Myocyte (in vitro differentiated cells): ENCODE measurements at regions not wholly inside any gene's neighbourhood (a gene's known extent, or its start where the extent isn't known, plus 50 kb on each side); places are given as distances from the start of the nearest gene placed in this dataset.

Experiments
- DNase-seq: peaks from one replicate; pipeline ENCODE4 v3.0.0-alpha.2; 2012; ENCODE audit warnings: low read depth

DNA sequence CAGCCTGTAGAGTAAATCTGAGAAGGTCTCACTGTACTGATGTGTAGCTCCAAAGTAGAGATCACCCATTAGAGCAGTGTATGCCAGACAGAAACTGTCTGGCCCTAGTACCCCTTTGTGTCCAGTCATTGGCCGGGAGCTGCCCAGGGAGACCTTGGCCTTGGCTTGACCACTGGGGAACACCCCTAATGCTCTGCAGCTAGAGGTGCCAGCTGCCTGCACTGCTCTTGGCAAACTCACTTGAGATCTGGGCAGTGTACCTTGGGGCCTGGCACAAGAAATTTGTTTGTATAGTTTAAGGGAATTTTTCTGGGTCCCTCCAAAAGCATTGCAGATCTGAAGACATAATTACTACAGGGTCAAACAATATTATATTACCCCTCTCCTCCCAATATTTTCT is 78.7 kb upstream of the MPHOSPH6 start:
- no peak for DNase-seq

DNA sequence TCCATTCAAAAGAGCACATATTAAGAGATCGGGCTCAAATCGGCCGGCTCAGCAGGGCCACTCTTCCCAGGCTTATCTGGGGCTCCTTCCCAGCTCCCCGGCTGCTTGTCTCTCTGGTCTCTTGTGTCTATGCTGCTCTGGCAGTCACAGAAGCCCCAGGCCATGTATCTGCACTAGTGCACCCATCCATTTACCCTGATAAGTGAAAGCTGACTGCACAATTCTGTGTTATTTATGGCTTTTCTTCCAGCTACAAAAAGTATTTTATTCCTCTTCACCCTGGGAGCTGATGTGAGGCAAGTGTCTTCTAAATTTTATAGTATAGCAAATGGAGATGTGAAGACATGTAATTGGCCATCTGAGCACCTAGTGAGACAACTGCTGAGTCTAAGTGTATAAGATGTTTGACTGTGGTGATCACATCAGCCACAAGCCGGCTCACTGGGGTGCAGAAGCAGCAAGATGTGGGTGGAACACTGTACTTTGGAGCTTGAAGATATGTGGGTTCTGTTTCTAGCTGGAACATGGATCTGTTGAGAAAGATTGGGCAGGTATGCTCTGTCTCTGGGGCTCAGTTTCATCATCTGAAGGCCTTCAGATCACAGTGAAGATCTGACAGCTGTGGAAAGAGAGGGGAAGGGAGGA is 78.1 kb upstream of the MPHOSPH6 start:
- no peak for DNase-seq

DNA sequence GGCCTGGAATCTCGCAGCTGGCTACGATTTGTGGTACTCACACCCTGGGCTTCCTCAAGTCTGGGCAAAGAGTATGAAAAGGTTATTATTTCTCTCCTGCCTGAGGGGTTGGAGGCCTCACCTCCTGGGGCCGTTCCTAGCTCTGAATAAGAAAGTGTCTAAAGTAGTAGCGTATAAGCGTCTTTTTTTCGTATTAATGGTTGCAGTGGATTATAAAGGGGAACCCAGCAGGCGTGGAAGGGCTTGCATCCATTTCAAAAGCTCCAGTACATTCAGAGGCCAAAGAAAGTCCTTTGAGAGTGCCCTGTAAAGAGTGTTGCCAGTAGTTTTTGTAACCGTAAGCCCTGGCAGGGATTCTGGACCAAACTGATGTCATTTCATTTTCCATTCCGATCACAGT is 72.2 kb upstream of the MPHOSPH6 start:
- no peak for DNase-seq

DNA sequence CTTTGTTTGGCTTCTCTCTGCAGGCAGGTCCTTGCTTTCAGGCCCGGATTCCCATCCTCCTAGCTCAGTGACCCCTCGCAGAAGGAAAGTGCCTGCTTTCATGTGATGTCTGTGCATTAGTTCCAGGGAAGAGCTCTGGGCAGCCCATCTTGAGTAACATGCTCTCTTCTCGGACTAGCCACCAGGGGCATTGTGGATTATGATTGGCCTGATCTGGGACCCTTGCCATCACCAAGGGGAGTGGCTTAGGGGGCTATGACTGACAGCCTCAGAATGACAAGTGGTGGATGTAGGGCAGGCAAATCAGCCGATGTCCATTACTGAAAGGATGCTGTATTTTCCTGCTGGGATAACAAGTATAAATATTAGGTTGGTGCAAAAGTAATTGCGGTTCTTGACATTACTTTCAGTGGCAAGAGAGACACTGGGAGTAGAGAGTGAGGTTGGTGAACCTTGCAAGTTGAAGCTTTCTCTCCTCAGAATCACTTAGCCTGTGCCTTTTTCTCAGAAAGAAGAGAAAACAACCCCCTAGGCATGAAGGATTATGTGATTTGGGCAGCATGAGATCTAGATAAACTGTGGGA is 71.5 kb upstream of the MPHOSPH6 start:
- DNase-seq = no peak

DNA sequence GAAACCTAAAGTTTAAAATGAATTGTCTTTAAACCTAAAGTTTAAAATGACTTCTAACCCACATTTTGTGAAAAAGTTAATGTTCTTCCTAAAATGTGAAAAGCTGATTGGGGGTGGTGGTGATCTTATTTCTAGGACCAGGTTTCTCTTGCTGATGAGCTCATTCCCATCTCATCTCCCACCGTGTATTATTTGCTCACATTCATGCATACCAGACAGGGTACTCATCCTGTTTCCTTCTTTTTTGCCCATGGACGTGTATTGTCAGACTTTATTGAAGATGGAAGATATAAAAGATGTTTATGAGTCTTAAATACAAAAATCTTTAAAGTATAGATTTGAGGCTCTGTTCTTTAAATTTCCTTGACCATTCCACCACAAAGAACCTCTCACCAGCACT is 70.1 kb upstream of the MPHOSPH6 start:
- no peak for DNase-seq

DNA sequence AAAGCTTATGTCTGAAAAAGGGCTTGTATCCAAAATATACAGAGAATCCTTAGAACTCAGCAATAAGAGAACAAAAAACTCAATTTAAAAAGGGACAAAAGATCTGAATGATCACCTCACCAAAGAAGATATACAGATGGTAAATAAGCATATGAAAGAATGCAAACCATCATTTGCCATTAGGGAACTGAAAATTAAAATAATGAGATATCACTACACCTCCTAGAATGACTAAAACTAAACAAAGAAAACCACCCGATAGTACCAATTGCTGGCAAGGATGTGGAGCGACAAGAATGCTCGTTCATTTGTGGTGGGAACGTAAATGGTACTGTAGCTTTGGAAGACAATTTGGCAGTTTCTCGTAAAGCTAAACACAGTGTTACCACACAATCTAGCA is 66.9 kb upstream of the MPHOSPH6 start:
- no peak for DNase-seq

DNA sequence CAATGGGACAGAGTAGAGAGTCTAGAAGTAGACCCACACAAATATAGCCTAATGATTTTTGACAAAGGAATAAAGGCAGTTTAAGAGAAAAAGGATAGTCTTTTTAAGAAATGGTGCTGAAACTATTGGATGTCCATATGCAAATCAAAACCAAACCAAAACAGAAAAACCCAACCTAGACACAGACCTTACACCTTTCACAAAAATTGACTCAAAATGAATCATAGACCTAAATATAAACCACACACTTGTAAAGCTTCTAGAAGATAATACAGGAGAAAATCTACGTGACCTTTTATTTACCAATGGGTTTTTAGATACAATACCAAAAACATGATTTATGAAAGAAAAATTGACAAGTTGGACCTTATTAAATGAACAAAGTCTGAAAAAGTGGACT is 66.4 kb upstream of the MPHOSPH6 start:
- no peak for DNase-seq

DNA sequence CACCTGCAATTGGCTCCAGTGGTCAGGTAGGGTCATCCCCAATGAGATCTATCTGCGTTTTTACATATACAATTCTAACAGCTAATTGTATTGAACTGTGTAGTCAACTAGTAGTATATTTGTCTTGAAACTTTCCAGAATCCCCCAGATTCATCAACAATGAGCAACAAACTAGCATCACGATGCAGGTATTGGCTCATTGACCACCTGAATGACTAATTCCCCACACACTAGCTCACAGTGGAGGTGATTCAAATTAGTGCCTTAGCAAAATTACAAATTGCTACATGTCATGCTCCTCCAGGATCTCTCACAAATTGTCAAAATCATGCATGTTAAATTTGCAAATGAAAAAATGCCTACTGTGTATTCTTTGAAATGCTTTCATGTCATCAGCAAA is 62.8 kb upstream of the MPHOSPH6 start:
- DNase-seq = no peak

DNA sequence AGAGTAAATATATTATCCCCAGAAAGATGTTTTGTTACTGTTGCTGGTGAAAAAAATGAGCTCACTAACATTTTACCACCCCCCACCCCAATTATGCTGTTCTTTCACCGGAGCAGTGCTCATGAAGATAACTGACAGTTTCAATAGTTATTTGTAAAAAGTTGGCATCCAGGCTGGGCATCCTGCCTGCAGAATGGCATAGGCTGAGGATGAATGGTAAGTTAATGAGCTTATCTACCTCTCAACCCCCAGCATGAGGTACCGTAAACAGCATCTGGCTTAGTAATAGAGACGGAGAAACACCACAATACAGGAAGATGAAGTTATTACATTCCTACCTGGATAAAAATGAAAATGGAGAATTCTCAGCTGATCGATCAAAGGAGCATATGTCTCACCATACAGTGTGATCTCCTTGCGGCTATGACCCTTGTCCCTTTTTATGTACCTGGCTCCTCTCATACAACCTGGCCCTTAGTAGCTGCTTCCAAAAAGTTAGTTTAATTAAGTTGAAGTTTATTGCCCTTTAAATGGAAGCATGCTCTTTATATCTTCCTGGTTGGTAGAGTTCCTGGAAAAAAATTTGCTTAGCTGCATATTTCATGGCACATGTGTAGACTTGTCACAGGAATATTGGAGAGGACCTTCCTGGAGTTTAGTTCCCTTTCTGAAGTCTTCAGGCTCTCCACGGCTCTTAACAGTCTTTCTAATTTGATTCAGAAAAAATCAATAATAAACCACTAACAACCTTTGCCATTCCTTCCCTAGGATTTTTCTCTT is 61.2 kb upstream of the MPHOSPH6 start:
- DNase-seq = no peak

DNA sequence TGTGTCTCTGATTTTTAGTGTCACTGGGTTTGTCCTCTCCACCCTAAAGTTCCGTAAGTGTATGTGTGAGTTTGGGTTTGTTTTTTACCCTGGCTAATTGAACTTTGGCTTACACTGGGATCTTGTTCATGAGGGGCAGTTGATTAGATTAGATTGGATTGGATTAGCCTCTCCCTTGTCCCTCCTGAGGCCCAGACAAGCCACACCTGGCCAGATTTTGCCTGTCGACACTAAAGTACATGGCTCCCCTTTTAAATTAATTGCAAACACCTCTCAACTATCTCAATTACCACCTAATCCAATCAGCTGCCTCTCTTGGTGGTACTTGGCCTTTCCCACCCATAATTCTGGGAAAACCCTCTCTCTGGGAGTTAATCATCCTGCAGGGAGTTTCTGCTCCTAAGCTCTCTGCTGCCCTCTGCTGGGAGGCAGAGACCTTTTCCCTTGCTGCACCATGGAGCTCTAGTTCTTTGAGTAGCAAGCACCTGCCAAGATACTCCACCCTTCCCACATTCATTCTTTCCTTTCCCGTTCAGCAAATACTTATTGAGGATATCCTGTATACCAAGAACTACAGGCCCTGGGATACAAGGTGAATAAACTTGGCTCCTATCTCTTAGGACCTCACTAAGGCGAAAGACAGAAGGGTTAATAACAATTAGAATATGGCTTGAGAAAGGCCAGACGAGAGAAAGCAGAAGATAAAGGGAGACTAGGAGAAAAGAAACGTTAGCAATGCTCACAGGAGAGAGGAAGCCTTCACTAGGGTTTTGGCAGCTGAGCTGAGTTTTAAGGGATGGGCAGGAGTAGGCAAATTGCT is 60.0 kb upstream of the MPHOSPH6 start:
- peak; percentile 87 for DNase-seq

DNA sequence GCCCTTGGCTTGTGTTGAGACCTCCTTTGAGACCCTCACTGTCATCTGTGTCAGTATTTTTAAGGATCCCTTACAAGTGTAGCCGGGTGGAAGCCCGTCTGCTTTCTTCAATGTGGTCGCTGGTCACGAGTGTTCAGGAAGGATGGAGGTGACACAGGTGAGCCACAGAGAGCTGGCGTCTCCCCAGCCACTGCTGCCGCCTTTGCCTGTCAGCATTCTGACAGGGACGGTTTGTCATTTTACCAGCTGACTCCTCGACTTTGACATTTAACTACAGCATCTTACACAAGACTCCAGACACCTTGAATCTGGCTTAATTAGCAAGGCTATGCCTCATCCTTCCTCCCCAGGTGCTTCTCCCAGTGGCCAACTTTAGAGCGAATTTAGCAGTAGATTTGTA is 56.3 kb upstream of the MPHOSPH6 start:
- DNase-seq = no peak

DNA sequence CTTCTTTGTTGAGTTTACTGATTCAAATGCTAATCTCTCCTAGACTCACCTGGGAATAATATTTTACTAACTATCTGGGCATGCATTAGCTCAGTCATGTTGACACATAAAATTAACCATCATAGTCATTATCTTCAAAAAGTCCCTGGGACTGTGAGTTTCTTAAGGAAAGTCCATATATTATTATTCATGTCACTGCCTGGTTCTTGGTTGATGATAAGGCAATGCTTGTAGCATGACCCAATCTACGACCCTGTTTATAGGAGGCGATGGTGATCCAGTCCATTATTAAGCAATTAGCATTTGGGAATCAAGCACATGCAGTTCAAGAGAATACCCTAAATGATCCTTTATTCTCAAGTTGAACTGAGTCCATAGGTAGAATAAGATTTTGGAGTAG is 54.8 kb upstream of the MPHOSPH6 start:
- no peak for DNase-seq

DNA sequence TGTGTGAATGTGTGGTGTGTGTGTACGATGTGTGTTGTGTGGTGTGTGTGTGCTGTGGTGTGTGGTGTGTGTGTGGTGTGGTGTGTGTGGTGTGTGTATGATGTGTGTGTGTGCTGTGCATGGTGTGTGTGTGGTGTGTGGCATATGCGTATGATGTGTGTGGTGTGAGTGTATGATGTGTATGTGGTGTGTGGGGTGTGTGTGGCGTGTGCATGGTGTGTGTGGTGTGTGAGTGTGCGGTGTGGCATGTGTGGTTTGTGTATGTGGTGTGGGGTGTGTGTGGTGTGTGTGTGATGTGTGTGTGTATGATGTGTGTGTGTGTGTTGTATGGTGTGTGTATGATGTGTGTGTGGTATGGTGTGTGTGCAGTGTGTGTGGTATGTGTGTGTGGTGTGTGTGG is 50.5 kb upstream of the MPHOSPH6 start:
- DNase-seq = no peak
